Endothelial cell of umbilical vein (primary cell): ENCODE measurements at regions not wholly inside any gene's neighbourhood (a gene's known extent, or its start where the extent isn't known, plus 50 kb on each side); places are given as distances from the start of the nearest gene placed in this dataset.

Source experiments
- BruUV-seq: library from RNA; stranded (reverse); fragments of 400-500 nt; replicated peaks from 2 replicates; lab custom pipeline; 2021; lab: Mats Ljungman, UMichigan
- CTCF ChIA-PET: fragments of 300-600, 350-600 bp; sonication (Branson Sonifier 250); formaldehyde crosslinking; loops from one replicate; lab custom pipeline; 2021; ENCODE audit warnings: antibody characterized with exemption, inconsistent platforms; lab: Charles Lee
- POLR2A ChIA-PET: fragments of 300-600, 350-600 bp; sonication (Branson Sonifier 250); formaldehyde crosslinking; loops from one replicate; lab custom pipeline; 2021; ENCODE audit warnings: antibody characterized with exemption, inconsistent platforms; lab: Charles Lee
- DNase-seq: peaks from one replicate; pipeline ENCODE4 v3.0.0-alpha.2; 2011; ENCODE audit warnings: low read depth, low spot score
- FAIRE-seq: peaks from 2 replicates; lab custom pipeline; 2011; peaks lifted over from hg19 to GRCh38; lab: Jason Lieb, UNC
- H2AFZ ChIP-seq: 2 replicates; pipeline ENCODE4 v1.6.0; 2012; ENCODE audit warnings: low read depth, low read length, control low read depth, inconsistent platforms
- H3K27ac ChIP-seq: 2 replicates; pipeline ENCODE4 v1.5.1; 2011; ENCODE audit warnings: low read depth, mild to moderate bottlenecking, control low read depth, low read length, moderate library complexity; ENCODE audit not compliant: insufficient read depth
- H3K27me3 ChIP-seq, 2 experiments: 2 replicates each; pipeline versions ENCODE4 v1.6.0 to v1.6.1; 2011; ENCODE audit warnings: low read length in 2 of 2, mixed read lengths in 1 of 2; ENCODE audit not compliant: control insufficient read depth in 2 of 2, insufficient read depth in 2 of 2
- H3K36me3 ChIP-seq, 2 experiments: 2 replicates in 1 of 2; 3 replicates in 1 of 2; pipeline ENCODE4 v1.5.1; 2011; ENCODE audit warnings: low read length in 2 of 2, mild to moderate bottlenecking in 1 of 2, moderate library complexity in 1 of 2; ENCODE audit not compliant: control insufficient read depth in 2 of 2, insufficient read depth in 2 of 2; ENCODE audit errors: extremely low read depth in 1 of 2
- H3K4me1 ChIP-seq: 3 replicates; pipeline ENCODE4 v1.5.1; 2011; ENCODE audit warnings: mild to moderate bottlenecking, low read length; ENCODE audit not compliant: control insufficient read depth, insufficient read depth; ENCODE audit errors: extremely low read depth
- H3K4me2 ChIP-seq: 2 replicates; pipeline ENCODE4 v1.6.1; 2011; ENCODE audit warnings: low read length, control low read depth, mixed read lengths; ENCODE audit not compliant: insufficient read depth
- H3K4me3 ChIP-seq, 3 experiments: fragments of 200-600 bp in 1 of 3; sonication (generic), shearing (Covaris generic) in 1 of 3; replicated peaks in 1 of 3; 2 replicates each; pipeline ENCODE4 v1.5.1; 2011 to 2016; ENCODE audit warnings: control low read depth in 3 of 3, low read length in 3 of 3, mild to moderate bottlenecking in 2 of 3, inconsistent platforms in 1 of 3, low read depth in 1 of 3, moderate library complexity in 1 of 3; ENCODE audit not compliant: insufficient read depth in 1 of 3
- H3K79me2 ChIP-seq: 2 replicates; pipeline ENCODE4 v1.6.0; 2012; ENCODE audit warnings: low read length, inconsistent platforms; ENCODE audit not compliant: control insufficient read depth, insufficient read depth
- H3K9ac ChIP-seq: replicated peaks from 2 replicates; pipeline ENCODE3; 2011; ENCODE audit warnings: low read length, control low read depth; ENCODE audit not compliant: insufficient read depth; ENCODE audit errors: extremely low read depth
- H3K9me1 ChIP-seq: replicated peaks from 3 replicates; pipeline ENCODE4 v1.6.0; 2011; ENCODE audit warnings: mild to moderate bottlenecking, low read length; ENCODE audit not compliant: control insufficient read depth, insufficient read depth; ENCODE audit errors: extremely low read depth
- H3K9me3 ChIP-seq: replicated peaks from 2 replicates; pipeline ENCODE4 v1.5.1; 2012; ENCODE audit warnings: low read length, inconsistent platforms; ENCODE audit not compliant: control insufficient read depth, insufficient read depth
- H4K20me1 ChIP-seq: replicated peaks from 2 replicates; pipeline ENCODE3; 2011; ENCODE audit warnings: mild to moderate bottlenecking, low read length; ENCODE audit not compliant: control insufficient read depth, insufficient read depth; ENCODE audit errors: extremely low read depth
- EZH2 ChIP-seq: IDR thresholded peaks from 2 replicates; pipeline ENCODE4 v1.6.1; 2012; ENCODE audit warnings: borderline replicate concordance, low read depth, mild to moderate bottlenecking, moderate library complexity, low read length, inconsistent platforms; ENCODE audit not compliant: severe bottlenecking
- FOS ChIP-seq: IDR thresholded peaks from 2 replicates; pipeline ENCODE4 v1.6.1; 2011; ENCODE audit warnings: mild to moderate bottlenecking, low read length, moderate library complexity, borderline replicate concordance; ENCODE audit not compliant: insufficient read depth
- GATA2 ChIP-seq: IDR thresholded peaks from 2 replicates; pipeline ENCODE4 v1.7.0; 2011; ENCODE audit warnings: low read depth, mild to moderate bottlenecking, moderate library complexity, mixed read lengths, low read length; ENCODE audit not compliant: insufficient read length, insufficient read depth
- JUN ChIP-seq: IDR thresholded peaks from 2 replicates; pipeline ENCODE4 v1.6.1; 2011; ENCODE audit warnings: borderline replicate concordance, low read depth; ENCODE audit not compliant: insufficient read length, insufficient read depth
- MYC ChIP-seq: IDR thresholded peaks from one replicate; pipeline ENCODE4 v1.6.1; 2011; ENCODE audit warnings: mild to moderate bottlenecking, low read depth, low read length
- POLR2A ChIP-seq: IDR thresholded peaks from 2 replicates; pipeline ENCODE4 v1.6.1; 2012; ENCODE audit warnings: low read depth, mild to moderate bottlenecking, control low read depth, low read length
- POLR2AphosphoS5 ChIP-seq: IDR thresholded peaks from 2 replicates; pipeline ENCODE4 v1.6.1; 2012; ENCODE audit warnings: low read depth, mild to moderate bottlenecking, control low read depth, low read length, moderate library complexity; ENCODE audit not compliant: insufficient read depth
- dilution Hi-C: fragments of 300-500 bp; cut with MboI; formaldehyde crosslinking; loops from one replicate; pipeline ENCODE4 v1.15.0; 2019; ENCODE audit warnings: low sequenced_read_pairs; ENCODE audit not compliant: extremely low pct_ligation_motif_present
- intact Hi-C: fragments of 100-400 bp; cut with micrococcal nuclease; formaldehyde crosslinking; loops from one replicate; pipeline ENCODE4 v1.10.0; 2022
- TF ChIP-seq, protein P1 (sequence below), 2 donors: IDR thresholded peaks; 1 replicate in 1 of 2; 2 replicates in 1 of 2; pipeline ENCODE4 v1.5.1; 2011; ENCODE audit warnings: low read length in 2 of 2, mild to moderate bottlenecking in 2 of 2, moderate library complexity in 2 of 2, control low read depth in 1 of 2, inconsistent platforms in 1 of 2, low read depth in 1 of 2; ENCODE audit not compliant: insufficient read depth in 1 of 2; ENCODE audit errors: extremely low read depth in 1 of 2
- TF ChIP-seq, protein P2 (sequence below): IDR thresholded peaks from 2 replicates; pipeline ENCODE4 v1.6.1; 2011; ENCODE audit not compliant: insufficient read depth, insufficient read length

DNA sequence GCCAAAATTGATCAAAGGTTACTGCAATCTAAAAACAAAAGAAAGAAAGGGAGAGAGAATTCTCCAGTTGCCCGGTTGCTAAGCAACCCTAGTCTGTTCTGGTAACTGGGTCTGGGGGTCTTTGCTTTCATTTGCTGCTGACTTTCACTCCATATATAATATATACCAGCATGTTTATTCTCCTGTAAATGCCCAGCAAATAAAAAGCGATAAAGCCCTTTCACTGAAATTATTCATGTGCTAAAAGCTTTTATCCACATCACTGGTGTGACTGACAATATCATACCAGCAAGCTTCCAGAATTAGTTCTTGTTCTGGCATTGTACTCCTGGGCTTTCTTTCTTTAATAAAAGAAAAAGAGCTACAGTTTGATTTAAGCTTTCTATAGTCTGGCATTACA lies 75.5 kb upstream of the ST8SIA3 start:
- Histone ChIP-seq H3K4me2 (no peak overlapping the region), H3K79me2 (no peaks in the 10 kb centered on the region), H3K4me3 (no peak overlapping the region), H3K9ac (no peak overlapping the region), H3K4me1 (no peaks in the 10 kb centered on the region), H3K36me3 (no peaks in the 10 kb centered on the region), H3K27ac (no peak overlapping the region), H3K27me3 (no peaks in the 10 kb centered on the region), H3K9me3 (no peaks in the 10 kb centered on the region), H3K9me1 (no peaks in the 10 kb centered on the region), H4K20me1 (no peaks in the 10 kb centered on the region), H2AFZ (no peak overlapping the region)
- ChIA-PET POLR2A (no interaction called here), CTCF (no interaction called here)
- DNase-seq (no peak), FAIRE-seq (no peak)
- BruUV-seq, result no TSS peak
- no peak for TF ChIP-seq JUN
- intact Hi-C loops (no loop called here), dilution Hi-C loops (loop anchor here (25.0 kb wide), 1 partner anchor 140 kb away; the partner anchor contains the start of gene BOD1L2)

DNA sequence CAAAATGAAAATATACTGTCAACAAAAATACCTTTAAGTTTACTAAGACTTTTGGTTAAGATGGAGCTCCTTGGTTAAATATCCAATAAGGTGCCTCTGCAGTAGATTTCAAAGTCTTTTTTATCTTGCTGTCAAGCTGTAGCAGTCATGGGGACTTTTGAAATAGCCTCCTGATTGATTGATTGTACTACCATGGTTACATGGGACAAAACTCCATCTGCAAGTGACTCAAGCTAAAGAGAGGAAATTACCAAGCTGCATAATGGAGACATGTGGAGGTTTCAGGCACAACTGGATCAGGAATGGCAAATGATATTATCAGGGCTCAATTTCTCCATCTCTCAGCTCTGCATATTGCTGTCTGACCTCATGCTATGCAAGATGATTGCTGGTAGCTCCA lies 73.4 kb upstream of the ST8SIA3 start:
- Histone ChIP-seq H2AFZ (no peak overlapping the region), H3K27ac (no peak overlapping the region), H3K9ac (no peak overlapping the region), H3K36me3 (no peaks in the 10 kb centered on the region), H3K79me2 (no peaks in the 10 kb centered on the region), H3K4me3 (no peak overlapping the region), H3K4me1 (no peaks in the 10 kb centered on the region), H3K4me2 (no peak overlapping the region), H3K9me1 (no peaks in the 10 kb centered on the region), H4K20me1 (no peaks in the 10 kb centered on the region), H3K9me3 (no peaks in the 10 kb centered on the region), H3K27me3 (no peaks in the 10 kb centered on the region)
- DNase-seq, result no peak
- no peak for FAIRE-seq
- dilution Hi-C loops (loop anchor here (25.0 kb wide), 1 partner anchor 142 kb away; the partner anchor contains the start of gene BOD1L2), intact Hi-C loops (no loop called here)
- no TSS peak for BruUV-seq
- POLR2A ChIA-PET, result no interaction called here
- CTCF ChIA-PET, result no interaction called here
- TF ChIP-seq MYC (no peak), GATA2 (no peak), EZH2 (no peak), FOS (no peak), POLR2AphosphoS5 (no peak), JUN (no peak), POLR2A (no peak)
- TF ChIP-seq, protein P1, sequence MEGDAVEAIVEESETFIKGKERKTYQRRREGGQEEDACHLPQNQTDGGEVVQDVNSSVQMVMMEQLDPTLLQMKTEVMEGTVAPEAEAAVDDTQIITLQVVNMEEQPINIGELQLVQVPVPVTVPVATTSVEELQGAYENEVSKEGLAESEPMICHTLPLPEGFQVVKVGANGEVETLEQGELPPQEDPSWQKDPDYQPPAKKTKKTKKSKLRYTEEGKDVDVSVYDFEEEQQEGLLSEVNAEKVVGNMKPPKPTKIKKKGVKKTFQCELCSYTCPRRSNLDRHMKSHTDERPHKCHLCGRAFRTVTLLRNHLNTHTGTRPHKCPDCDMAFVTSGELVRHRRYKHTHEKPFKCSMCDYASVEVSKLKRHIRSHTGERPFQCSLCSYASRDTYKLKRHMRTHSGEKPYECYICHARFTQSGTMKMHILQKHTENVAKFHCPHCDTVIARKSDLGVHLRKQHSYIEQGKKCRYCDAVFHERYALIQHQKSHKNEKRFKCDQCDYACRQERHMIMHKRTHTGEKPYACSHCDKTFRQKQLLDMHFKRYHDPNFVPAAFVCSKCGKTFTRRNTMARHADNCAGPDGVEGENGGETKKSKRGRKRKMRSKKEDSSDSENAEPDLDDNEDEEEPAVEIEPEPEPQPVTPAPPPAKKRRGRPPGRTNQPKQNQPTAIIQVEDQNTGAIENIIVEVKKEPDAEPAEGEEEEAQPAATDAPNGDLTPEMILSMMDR (IDR thresholded peaks at IDR 0.05; ENCODE audit: extremely low read depth in 1 of 2, insufficient read depth in 1 of 2, low read depth in 1 of 2, low read length in 2 of 2), result no peak
- TF ChIP-seq, protein P2, sequence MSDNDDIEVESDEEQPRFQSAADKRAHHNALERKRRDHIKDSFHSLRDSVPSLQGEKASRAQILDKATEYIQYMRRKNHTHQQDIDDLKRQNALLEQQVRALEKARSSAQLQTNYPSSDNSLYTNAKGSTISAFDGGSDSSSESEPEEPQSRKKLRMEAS, result no peak
